ENCODE measurements at regions not wholly inside any gene's neighbourhood (a gene's known extent, or its start where the extent isn't known, plus 50 kb on each side); places are given as distances from the start of the nearest gene placed in this dataset.

- DNase-seq (ENCODE audit: low read depth, low spot score) (no peak), FAIRE-seq (no peak)
- Histone ChIP-seq H3K4me2 (ENCODE audit: insufficient read depth, low read length) (no peak overlapping the region), H3K4me1 (ENCODE audit: control insufficient read depth, extremely low read depth, insufficient read depth, low read length) (no peaks in the 10 kb centered on the region), H3K9me1 (replicated peaks; ENCODE audit: control insufficient read depth, extremely low read depth, insufficient read depth, low read length) (no peaks in the 10 kb centered on the region), H3K4me3 (replicated peaks in 1 of 3; ENCODE audit: insufficient read depth in 1 of 3, low read depth in 1 of 3, low read length in 3 of 3) (no peak overlapping the region), H3K27me3 (ENCODE audit: control insufficient read depth in 2 of 2, insufficient read depth in 2 of 2, low read length in 2 of 2) (peaks cover 2 to 6% of the 10 kb centered on the region in 2 experiments), H3K36me3 (ENCODE audit: control insufficient read depth in 2 of 2, extremely low read depth in 1 of 2, insufficient read depth in 2 of 2, low read length in 2 of 2) (no peaks in the 10 kb centered on the region), H3K27ac (ENCODE audit: insufficient read depth, low read depth, low read length) (no peak overlapping the region), H2AFZ (ENCODE audit: low read depth, low read length) (no peak overlapping the region), H3K9me3 (replicated peaks; ENCODE audit: control insufficient read depth, insufficient read depth, low read length) (no peaks in the 10 kb centered on the region), H3K9ac (replicated peaks; ENCODE audit: extremely low read depth, insufficient read depth, low read length) (no peak overlapping the region), H3K79me2 (ENCODE audit: control insufficient read depth, insufficient read depth, low read length) (no peaks in the 10 kb centered on the region), H4K20me1 (replicated peaks; ENCODE audit: control insufficient read depth, extremely low read depth, insufficient read depth, low read length) (no peaks in the 10 kb centered on the region)
- BruUV-seq (replicated peaks): no TSS peak
- ChIA-PET POLR2A (no interaction called here), CTCF (interaction anchor here (0.9 kb wide), 1 partner anchor 29 kb away, joined by 3 read pairs; no protein-coding TSS in a partner anchor)
- intact Hi-C loops (cut with micrococcal nuclease) (no loop called here), dilution Hi-C loops (cut with MboI; ENCODE audit: extremely low pct_ligation_motif_present, low sequenced_read_pairs) (no loop called here)
- TF ChIP-seq FOS (IDR thresholded peaks at IDR 0.05; ENCODE audit: borderline replicate concordance, insufficient read depth, low read length) (no peak), POLR2A (IDR thresholded peaks at IDR 0.05; ENCODE audit: low read depth, low read length) (no peak), MYC (IDR thresholded peaks at IDR 0.05; ENCODE audit: low read depth, low read length) (no peak), EZH2 (IDR thresholded peaks at IDR 0.05; ENCODE audit: borderline replicate concordance, low read depth, low read length, severe bottlenecking) (no peak)
- TF ChIP-seq, protein P1, sequence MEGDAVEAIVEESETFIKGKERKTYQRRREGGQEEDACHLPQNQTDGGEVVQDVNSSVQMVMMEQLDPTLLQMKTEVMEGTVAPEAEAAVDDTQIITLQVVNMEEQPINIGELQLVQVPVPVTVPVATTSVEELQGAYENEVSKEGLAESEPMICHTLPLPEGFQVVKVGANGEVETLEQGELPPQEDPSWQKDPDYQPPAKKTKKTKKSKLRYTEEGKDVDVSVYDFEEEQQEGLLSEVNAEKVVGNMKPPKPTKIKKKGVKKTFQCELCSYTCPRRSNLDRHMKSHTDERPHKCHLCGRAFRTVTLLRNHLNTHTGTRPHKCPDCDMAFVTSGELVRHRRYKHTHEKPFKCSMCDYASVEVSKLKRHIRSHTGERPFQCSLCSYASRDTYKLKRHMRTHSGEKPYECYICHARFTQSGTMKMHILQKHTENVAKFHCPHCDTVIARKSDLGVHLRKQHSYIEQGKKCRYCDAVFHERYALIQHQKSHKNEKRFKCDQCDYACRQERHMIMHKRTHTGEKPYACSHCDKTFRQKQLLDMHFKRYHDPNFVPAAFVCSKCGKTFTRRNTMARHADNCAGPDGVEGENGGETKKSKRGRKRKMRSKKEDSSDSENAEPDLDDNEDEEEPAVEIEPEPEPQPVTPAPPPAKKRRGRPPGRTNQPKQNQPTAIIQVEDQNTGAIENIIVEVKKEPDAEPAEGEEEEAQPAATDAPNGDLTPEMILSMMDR (IDR thresholded peaks at IDR 0.05; ENCODE audit: extremely low read depth in 1 of 2, insufficient read depth in 1 of 2, low read depth in 1 of 2, low read length in 2 of 2): no peak
Measured at GRCh38 chr20:51100617-51101016, 77.7 kb upstream of the KCNG1 start.

DNA sequence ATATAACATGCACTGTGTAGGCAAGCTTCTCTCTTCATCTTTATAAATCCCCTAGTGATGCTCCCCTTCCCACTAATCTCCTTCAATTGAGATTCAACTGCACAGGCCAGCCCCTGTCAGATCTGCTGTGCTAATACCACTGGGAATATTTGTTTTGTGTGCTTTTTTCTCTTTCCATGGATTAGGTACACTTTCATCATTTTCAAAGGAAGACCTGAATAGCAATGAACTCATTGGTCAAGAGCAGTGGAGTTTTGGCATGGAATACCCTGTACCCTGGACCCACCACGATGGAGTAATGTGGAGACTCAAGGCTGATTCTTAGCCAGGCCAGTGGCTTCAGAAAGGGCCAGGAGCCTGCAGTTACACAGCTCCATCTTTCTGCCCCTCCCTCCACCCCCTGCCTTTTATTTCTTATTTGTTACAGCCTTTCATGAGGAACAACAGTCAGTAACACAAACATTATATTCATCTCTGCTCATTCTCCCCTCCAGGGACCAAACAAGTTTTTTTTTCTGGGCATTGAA lies 75.4 kb upstream of the KCNG1 start:
- DNase-seq (ENCODE audit: low read depth, low spot score) (no peak), FAIRE-seq (no peak)
- no peaks in the 10 kb centered on the region for H3K79me2 ChIP-seq (ENCODE audit: control insufficient read depth, insufficient read depth, low read length)
- H3K9me1 ChIP-seq (replicated peaks; ENCODE audit: control insufficient read depth, extremely low read depth, insufficient read depth, low read length): no peaks in the 10 kb centered on the region
- no peak overlapping the region for H3K4me2 ChIP-seq (ENCODE audit: insufficient read depth, low read length)
- no peak overlapping the region for H3K27ac ChIP-seq (ENCODE audit: insufficient read depth, low read depth, low read length)
- intact Hi-C loops (cut with micrococcal nuclease) (no loop called here), dilution Hi-C loops (cut with MboI; ENCODE audit: extremely low pct_ligation_motif_present, low sequenced_read_pairs) (no loop called here)
- H3K27me3 ChIP-seq (ENCODE audit: control insufficient read depth in 2 of 2, insufficient read depth in 2 of 2, low read length in 2 of 2): peaks cover 2 to 6% of the 10 kb centered on the region in 2 experiments
- ChIA-PET CTCF (no interaction called here), POLR2A (no interaction called here)
- H3K36me3 ChIP-seq (ENCODE audit: control insufficient read depth in 2 of 2, extremely low read depth in 1 of 2, insufficient read depth in 2 of 2, low read length in 2 of 2): no peaks in the 10 kb centered on the region
- H3K9ac ChIP-seq (replicated peaks; ENCODE audit: extremely low read depth, insufficient read depth, low read length): no peak overlapping the region
- no peaks in the 10 kb centered on the region for H4K20me1 ChIP-seq (replicated peaks; ENCODE audit: control insufficient read depth, extremely low read depth, insufficient read depth, low read length)
- H2AFZ ChIP-seq (ENCODE audit: low read depth, low read length): no peak overlapping the region
- no peaks in the 10 kb centered on the region for H3K9me3 ChIP-seq (replicated peaks; ENCODE audit: control insufficient read depth, insufficient read depth, low read length)
- H3K4me1 ChIP-seq (ENCODE audit: control insufficient read depth, extremely low read depth, insufficient read depth, low read length): no peaks in the 10 kb centered on the region
- no peak overlapping the region for H3K4me3 ChIP-seq (replicated peaks in 1 of 3; ENCODE audit: insufficient read depth in 1 of 3, low read depth in 1 of 3, low read length in 3 of 3)
- TF ChIP-seq, protein P1 (IDR thresholded peaks at IDR 0.05; ENCODE audit: extremely low read depth in 1 of 2, insufficient read depth in 1 of 2, low read depth in 1 of 2, low read length in 2 of 2): no peak
- no peak for TF ChIP-seq EZH2 (IDR thresholded peaks at IDR 0.05; ENCODE audit: borderline replicate concordance, low read depth, low read length, severe bottlenecking)
- TF ChIP-seq POLR2AphosphoS5 (IDR thresholded peaks at IDR 0.05; ENCODE audit: insufficient read depth, low read depth, low read length): no peak
- no TSS peak for BruUV-seq (replicated peaks)
